ENCODE measurements at regions not wholly inside any gene's neighbourhood (a gene's known extent, or its start where the extent isn't known, plus 50 kb on each side); places are given as distances from the start of the nearest gene placed in this dataset.

GRCh38 chr1:59125154-59125553, 171.7 kb upstream of the FGGY start:
- TF ChIP-seq YY1 (IDR thresholded peaks at IDR 0.05; ENCODE audit: insufficient read depth, insufficient read length) (no peak), ZNF274 (IDR thresholded peaks at IDR 0.05; ENCODE audit: low read depth, low read length) (no peak)
